Right lobe of liver (tissue), 4 donors: ENCODE measurements at regions not wholly inside any gene's neighbourhood (a gene's known extent, or its start where the extent isn't known, plus 50 kb on each side); places are given as distances from the start of the nearest gene placed in this dataset.

Experiments
- POLR2A ChIP-seq: fragments of 450-650 bp; IDR thresholded peaks from one replicate; pipeline ENCODE4 v1.6.1; 2017; ENCODE audit warnings: antibody characterized with exemption, mild to moderate bottlenecking
- TF ChIP-seq, protein P1 (sequence below), 4 donors: fragments of 200-600 bp in 3 of 4; fragments of 450-650 bp in 1 of 4; IDR thresholded peaks; one replicate each; pipeline versions ENCODE4 v1.5.1 to v1.8.0; 2016 to 2022; ENCODE audit warnings: antibody characterized with exemption in 4 of 4, mild to moderate bottlenecking in 2 of 4
- donor health status: DM: no; HTN: no; CAD: no.
- donor health status: DM: no; HTN: no; CAD: no.
- donor health status: DM: no; HTN: yes; CAD: no.

DNA sequence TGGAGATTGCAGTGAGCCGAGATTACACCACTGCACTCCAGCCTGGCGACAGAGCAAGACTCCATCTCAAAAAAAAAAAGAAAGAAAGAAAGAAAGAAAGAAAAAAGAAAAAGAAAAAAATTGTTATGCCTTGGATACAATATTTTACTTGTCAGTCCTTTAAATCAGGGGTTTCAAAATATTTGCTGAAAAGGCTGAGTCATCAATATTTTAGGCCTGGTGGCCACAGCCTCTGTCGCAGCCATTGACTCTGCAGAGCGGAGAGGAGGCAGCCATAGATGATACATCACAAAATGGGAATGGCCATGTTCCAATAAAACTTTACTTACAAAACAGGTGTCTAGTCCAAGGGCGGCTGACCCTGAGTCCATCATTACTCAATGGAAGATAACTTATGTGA is 314.8 kb upstream of the SALL3 start:
- TF ChIP-seq, protein P1, sequence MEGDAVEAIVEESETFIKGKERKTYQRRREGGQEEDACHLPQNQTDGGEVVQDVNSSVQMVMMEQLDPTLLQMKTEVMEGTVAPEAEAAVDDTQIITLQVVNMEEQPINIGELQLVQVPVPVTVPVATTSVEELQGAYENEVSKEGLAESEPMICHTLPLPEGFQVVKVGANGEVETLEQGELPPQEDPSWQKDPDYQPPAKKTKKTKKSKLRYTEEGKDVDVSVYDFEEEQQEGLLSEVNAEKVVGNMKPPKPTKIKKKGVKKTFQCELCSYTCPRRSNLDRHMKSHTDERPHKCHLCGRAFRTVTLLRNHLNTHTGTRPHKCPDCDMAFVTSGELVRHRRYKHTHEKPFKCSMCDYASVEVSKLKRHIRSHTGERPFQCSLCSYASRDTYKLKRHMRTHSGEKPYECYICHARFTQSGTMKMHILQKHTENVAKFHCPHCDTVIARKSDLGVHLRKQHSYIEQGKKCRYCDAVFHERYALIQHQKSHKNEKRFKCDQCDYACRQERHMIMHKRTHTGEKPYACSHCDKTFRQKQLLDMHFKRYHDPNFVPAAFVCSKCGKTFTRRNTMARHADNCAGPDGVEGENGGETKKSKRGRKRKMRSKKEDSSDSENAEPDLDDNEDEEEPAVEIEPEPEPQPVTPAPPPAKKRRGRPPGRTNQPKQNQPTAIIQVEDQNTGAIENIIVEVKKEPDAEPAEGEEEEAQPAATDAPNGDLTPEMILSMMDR (IDR thresholded peaks at IDR 0.05): no peak
- no peak for TF ChIP-seq POLR2A
